Ishikawa (cell line): ENCODE measurements at regions not wholly inside any gene's neighbourhood (a gene's known extent, or its start where the extent isn't known, plus 50 kb on each side); places are given as distances from the start of the nearest gene placed in this dataset.

Experiments
- CEBPB ChIP-seq: IDR thresholded peaks from 2 replicates; pipeline ENCODE4 v1.6.1; 2012
- CREB1 ChIP-seq: IDR thresholded peaks from 2 replicates; pipeline ENCODE4 v1.6.1; 2012; ENCODE audit warnings: low read depth
- EGR1 ChIP-seq: IDR thresholded peaks from 2 replicates; pipeline ENCODE4 v1.6.1; 2012
- EP300 ChIP-seq: IDR thresholded peaks from 2 replicates; pipeline ENCODE4 v1.6.1; 2012; ENCODE audit warnings: borderline replicate concordance
- FOXM1 ChIP-seq: IDR thresholded peaks from 2 replicates; pipeline ENCODE4 v1.6.1; 2012; ENCODE audit warnings: low read depth, borderline replicate concordance
- NFIC ChIP-seq: IDR thresholded peaks from 2 replicates; pipeline ENCODE4 v1.6.1; 2012
- RAD21 ChIP-seq: IDR thresholded peaks from 2 replicates; pipeline ENCODE4 v1.6.1; 2012; ENCODE audit warnings: low read depth
- TAF1 ChIP-seq: IDR thresholded peaks from 2 replicates; pipeline ENCODE4 v1.6.1; 2012; ENCODE audit warnings: low read depth, mild to moderate bottlenecking
- TCF12 ChIP-seq: IDR thresholded peaks from 2 replicates; pipeline ENCODE4 v1.6.1; 2012; ENCODE audit warnings: low read depth
- TEAD4 ChIP-seq: IDR thresholded peaks from 2 replicates; pipeline ENCODE4 v1.6.1; 2012
- YY1 ChIP-seq: IDR thresholded peaks from 2 replicates; pipeline ENCODE4 v1.6.1; 2012; ENCODE audit warnings: low read depth
- ZBTB7A ChIP-seq: IDR thresholded peaks from 2 replicates; pipeline ENCODE4 v1.6.1; 2012; ENCODE audit warnings: low read depth
- TF ChIP-seq, protein P1 (sequence below): IDR thresholded peaks from 2 replicates; pipeline ENCODE4 v1.6.1; 2012
- TF ChIP-seq, protein P2 (sequence below): IDR thresholded peaks from 2 replicates; pipeline ENCODE4 v1.6.1; 2012; ENCODE audit warnings: low read depth, mild to moderate bottlenecking
- TF ChIP-seq, protein P3 (sequence below): IDR thresholded peaks from 2 replicates; pipeline ENCODE4 v1.6.1; 2012

DNA sequence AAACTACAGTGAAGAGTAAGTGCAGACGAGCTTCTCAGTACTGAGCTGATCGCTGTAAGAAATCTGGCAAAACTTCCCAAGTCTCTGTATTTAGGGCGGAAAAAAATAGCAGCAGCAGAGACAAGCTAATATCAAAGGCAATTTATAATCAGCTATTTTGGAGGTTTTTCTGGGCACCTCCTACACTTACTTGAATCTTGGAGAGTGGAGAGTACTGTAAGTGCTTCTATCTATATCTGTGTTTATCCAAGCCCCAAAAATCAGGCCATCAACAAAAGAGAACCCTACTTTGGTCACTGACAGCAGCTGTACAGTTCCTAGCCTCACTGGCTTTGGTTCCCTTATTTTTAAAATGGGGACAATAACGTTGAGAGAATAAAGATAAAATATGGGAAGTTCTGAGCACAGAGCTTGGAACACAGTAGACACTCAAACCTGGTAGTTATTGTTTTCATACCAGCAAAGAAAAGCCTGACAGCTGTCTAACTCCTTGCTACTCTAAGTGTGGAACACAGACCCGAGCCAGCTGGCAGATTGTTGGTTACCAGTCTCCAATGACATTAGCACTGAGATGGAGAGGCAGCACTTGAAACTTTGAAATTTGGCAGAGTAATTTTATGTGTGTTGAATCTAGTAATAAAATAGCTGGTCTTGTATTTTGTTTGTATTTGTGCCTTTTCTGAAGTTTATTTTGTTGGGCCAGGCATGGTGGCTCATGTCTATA lies 96.0 kb upstream of the SLC28A3 start:
- TF ChIP-seq, protein P1, sequence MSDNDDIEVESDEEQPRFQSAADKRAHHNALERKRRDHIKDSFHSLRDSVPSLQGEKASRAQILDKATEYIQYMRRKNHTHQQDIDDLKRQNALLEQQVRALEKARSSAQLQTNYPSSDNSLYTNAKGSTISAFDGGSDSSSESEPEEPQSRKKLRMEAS = no peak
- TF ChIP-seq EGR1 (no peak), EP300 (no peak), CEBPB (no peak), ZBTB7A (no peak), RAD21 (no peak), TCF12 (no peak), YY1 (no peak), NFIC (no peak), TAF1 (no peak), TEAD4 (no peak), FOXM1 (no peak), CREB1 (no peak)
- TF ChIP-seq, protein P2, sequence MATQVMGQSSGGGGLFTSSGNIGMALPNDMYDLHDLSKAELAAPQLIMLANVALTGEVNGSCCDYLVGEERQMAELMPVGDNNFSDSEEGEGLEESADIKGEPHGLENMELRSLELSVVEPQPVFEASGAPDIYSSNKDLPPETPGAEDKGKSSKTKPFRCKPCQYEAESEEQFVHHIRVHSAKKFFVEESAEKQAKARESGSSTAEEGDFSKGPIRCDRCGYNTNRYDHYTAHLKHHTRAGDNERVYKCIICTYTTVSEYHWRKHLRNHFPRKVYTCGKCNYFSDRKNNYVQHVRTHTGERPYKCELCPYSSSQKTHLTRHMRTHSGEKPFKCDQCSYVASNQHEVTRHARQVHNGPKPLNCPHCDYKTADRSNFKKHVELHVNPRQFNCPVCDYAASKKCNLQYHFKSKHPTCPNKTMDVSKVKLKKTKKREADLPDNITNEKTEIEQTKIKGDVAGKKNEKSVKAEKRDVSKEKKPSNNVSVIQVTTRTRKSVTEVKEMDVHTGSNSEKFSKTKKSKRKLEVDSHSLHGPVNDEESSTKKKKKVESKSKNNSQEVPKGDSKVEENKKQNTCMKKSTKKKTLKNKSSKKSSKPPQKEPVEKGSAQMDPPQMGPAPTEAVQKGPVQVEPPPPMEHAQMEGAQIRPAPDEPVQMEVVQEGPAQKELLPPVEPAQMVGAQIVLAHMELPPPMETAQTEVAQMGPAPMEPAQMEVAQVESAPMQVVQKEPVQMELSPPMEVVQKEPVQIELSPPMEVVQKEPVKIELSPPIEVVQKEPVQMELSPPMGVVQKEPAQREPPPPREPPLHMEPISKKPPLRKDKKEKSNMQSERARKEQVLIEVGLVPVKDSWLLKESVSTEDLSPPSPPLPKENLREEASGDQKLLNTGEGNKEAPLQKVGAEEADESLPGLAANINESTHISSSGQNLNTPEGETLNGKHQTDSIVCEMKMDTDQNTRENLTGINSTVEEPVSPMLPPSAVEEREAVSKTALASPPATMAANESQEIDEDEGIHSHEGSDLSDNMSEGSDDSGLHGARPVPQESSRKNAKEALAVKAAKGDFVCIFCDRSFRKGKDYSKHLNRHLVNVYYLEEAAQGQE = no peak
- TF ChIP-seq, protein P3, sequence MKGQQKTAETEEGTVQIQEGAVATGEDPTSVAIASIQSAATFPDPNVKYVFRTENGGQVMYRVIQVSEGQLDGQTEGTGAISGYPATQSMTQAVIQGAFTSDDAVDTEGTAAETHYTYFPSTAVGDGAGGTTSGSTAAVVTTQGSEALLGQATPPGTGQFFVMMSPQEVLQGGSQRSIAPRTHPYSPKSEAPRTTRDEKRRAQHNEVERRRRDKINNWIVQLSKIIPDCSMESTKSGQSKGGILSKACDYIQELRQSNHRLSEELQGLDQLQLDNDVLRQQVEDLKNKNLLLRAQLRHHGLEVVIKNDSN = no peak

DNA sequence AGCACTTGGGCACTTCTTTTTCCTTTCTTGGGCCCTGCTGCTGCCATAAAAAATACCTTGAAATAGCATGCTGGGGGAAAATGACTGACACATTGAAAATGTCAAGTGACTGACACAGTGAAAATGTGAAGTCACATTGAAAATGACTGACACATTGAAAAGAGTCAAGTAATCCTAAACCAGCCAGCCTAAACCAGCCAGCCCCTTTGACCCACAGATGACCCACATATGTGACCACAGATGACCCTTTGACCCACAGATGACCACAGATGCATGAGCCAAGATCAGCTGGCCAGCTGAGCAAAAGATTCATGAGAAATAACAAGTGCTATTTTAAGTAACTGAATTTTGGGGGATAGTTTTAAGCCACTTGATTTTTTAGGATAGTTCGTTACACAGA lies 97.8 kb upstream of the SLC28A3 start:
- TF ChIP-seq CREB1 (no peak), TCF12 (no peak), CEBPB (no peak), EGR1 (no peak), TAF1 (no peak), YY1 (no peak), FOXM1 (no peak), TEAD4 (no peak), RAD21 (no peak), EP300 (no peak), NFIC (no peak), ZBTB7A (no peak)
- TF ChIP-seq, protein P2 = no peak
- TF ChIP-seq, protein P1 = no peak
- TF ChIP-seq, protein P3 = no peak

DNA sequence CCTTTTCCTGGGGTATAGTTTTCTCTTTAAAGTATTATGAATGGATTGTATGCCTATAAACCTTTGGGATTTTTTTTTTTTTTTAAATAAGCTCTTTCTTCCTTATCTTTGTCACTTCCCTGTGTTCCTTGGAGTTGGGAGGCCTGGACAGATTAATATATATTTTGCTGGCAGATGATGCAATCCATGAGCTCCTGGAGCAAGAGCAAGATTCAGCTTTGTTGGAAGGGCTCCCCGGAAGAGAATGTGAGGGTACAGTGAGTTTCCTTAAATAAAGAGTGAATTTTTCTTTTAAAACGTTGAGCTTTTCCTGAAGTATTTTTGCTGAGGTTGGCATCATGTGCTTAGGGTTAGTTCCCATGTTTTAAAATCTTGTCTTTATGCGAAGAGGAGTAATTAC lies 98.7 kb upstream of the SLC28A3 start:
- TF ChIP-seq TEAD4 (no peak), FOXM1 (no peak), EP300 (no peak), CREB1 (no peak), ZBTB7A (no peak), NFIC (no peak), TCF12 (no peak), RAD21 (no peak), EGR1 (no peak)
- TF ChIP-seq, protein P1 = no peak
- TF ChIP-seq, protein P2 = no peak

DNA sequence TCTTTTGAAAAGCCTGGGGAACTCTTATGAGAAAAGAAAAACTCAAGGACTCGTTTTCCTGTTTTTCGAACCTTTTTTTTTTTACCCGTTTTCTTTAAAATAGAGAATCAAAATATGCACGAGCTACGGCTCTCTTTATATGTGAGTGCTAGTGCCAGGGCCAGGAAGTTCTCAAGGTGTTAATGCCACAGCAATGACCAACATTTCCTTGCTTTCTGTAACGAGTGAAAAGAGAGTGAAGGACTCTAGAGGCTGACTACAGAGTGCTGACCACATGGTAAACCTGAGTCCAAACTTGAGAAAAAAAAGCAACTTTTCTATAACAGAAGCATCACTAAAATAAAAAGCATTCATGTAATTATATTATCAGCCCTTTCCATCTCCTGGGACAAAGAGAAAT lies 102.2 kb upstream of the SLC28A3 start:
- no peak for TF ChIP-seq NFIC
- TF ChIP-seq ZBTB7A = no peak
- no peak for TF ChIP-seq CREB1
- TF ChIP-seq EP300 = no peak
- TF ChIP-seq, protein P3 = no peak
- no peak for TF ChIP-seq RAD21
- no peak for TF ChIP-seq CEBPB
- TF ChIP-seq, protein P1 = no peak
- no peak for TF ChIP-seq YY1
- no peak for TF ChIP-seq FOXM1
- TF ChIP-seq, protein P2 = no peak
- TF ChIP-seq TEAD4 = no peak
- no peak for TF ChIP-seq TAF1
- no peak for TF ChIP-seq TCF12
- TF ChIP-seq EGR1 = no peak
